HL-60 (cell line): ENCODE measurements at regions not wholly inside any gene's neighbourhood (a gene's known extent, or its start where the extent isn't known, plus 50 kb on each side); places are given as distances from the start of the nearest gene placed in this dataset.

Experiments used
- DNase-seq, 2 experiments: peaks; one replicate each; pipeline ENCODE4 v3.0.0-alpha.2; 2010 to 2020; ENCODE audit warnings: low read depth in 1 of 2, low spot score in 1 of 2
- H3K27ac ChIP-seq: fragments of 250-450 bp; sonication (Bioruptor Pico); replicated peaks from 2 replicates; pipeline ENCODE4 v1.5.1; 2020; ENCODE audit warnings: mild to moderate bottlenecking, moderate library complexity
- H3K27me3 ChIP-seq: fragments of 250-450 bp; sonication (Bioruptor Pico); 2 replicates; pipeline ENCODE4 v1.5.1; 2021; ENCODE audit warnings: mild to moderate bottlenecking, moderate library complexity; ENCODE audit not compliant: insufficient read depth, poor library complexity, severe bottlenecking
- H3K4me3 ChIP-seq: replicated peaks from 2 replicates; pipeline ENCODE4 v1.5.1; 2011; ENCODE audit warnings: mild to moderate bottlenecking, control low read depth, low read length; ENCODE audit not compliant: insufficient read depth
- GABPA ChIP-seq: IDR thresholded peaks from 2 replicates; pipeline ENCODE4 v1.6.1; 2012; ENCODE audit warnings: low read depth
- POLR2AphosphoS5 ChIP-seq: IDR thresholded peaks from 2 replicates; pipeline ENCODE4 v1.6.1; 2012; ENCODE audit warnings: low read depth
- SPI1 ChIP-seq: IDR thresholded peaks from 2 replicates; pipeline ENCODE4 v1.6.1; 2012; ENCODE audit warnings: low read depth, mild to moderate bottlenecking, borderline replicate concordance
- TF ChIP-seq, protein P1 (sequence below): IDR thresholded peaks from one replicate; pipeline ENCODE4 v1.5.1; 2011; ENCODE audit warnings: low read length, control low read depth, inconsistent platforms; ENCODE audit not compliant: insufficient read depth
- TF ChIP-seq, protein P2 (sequence below): IDR thresholded peaks from 2 replicates; pipeline ENCODE4 v1.6.1; 2012; ENCODE audit warnings: low read depth; ENCODE audit not compliant: insufficient replicate concordance

DNA sequence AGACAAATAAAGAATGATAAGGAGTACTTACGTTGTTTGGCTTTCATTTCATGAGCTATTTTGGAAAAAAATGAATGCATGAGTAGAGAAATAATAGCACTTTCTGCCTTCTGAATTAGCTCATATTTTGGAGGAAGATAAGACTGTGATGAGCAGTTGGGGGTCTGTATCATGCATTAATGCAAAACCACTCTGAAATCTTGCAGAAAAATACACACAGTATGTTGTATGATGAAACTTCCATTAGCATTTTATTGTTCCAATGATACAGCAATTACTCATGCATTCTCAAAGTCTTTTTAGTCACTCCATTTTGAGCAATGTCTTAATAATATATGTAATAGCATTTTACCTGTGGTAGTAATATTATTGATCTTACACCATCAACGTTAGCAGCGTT lies 571.0 kb downstream of the CDH8 start:
- Histone ChIP-seq H3K27ac (no peak overlapping the region), H3K27me3 (no peaks in the 10 kb centered on the region), H3K4me3 (no peak overlapping the region)
- TF ChIP-seq SPI1 (no peak), GABPA (no peak), POLR2AphosphoS5 (no peak)
- TF ChIP-seq, protein P1, sequence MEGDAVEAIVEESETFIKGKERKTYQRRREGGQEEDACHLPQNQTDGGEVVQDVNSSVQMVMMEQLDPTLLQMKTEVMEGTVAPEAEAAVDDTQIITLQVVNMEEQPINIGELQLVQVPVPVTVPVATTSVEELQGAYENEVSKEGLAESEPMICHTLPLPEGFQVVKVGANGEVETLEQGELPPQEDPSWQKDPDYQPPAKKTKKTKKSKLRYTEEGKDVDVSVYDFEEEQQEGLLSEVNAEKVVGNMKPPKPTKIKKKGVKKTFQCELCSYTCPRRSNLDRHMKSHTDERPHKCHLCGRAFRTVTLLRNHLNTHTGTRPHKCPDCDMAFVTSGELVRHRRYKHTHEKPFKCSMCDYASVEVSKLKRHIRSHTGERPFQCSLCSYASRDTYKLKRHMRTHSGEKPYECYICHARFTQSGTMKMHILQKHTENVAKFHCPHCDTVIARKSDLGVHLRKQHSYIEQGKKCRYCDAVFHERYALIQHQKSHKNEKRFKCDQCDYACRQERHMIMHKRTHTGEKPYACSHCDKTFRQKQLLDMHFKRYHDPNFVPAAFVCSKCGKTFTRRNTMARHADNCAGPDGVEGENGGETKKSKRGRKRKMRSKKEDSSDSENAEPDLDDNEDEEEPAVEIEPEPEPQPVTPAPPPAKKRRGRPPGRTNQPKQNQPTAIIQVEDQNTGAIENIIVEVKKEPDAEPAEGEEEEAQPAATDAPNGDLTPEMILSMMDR: no peak
- TF ChIP-seq, protein P2, sequence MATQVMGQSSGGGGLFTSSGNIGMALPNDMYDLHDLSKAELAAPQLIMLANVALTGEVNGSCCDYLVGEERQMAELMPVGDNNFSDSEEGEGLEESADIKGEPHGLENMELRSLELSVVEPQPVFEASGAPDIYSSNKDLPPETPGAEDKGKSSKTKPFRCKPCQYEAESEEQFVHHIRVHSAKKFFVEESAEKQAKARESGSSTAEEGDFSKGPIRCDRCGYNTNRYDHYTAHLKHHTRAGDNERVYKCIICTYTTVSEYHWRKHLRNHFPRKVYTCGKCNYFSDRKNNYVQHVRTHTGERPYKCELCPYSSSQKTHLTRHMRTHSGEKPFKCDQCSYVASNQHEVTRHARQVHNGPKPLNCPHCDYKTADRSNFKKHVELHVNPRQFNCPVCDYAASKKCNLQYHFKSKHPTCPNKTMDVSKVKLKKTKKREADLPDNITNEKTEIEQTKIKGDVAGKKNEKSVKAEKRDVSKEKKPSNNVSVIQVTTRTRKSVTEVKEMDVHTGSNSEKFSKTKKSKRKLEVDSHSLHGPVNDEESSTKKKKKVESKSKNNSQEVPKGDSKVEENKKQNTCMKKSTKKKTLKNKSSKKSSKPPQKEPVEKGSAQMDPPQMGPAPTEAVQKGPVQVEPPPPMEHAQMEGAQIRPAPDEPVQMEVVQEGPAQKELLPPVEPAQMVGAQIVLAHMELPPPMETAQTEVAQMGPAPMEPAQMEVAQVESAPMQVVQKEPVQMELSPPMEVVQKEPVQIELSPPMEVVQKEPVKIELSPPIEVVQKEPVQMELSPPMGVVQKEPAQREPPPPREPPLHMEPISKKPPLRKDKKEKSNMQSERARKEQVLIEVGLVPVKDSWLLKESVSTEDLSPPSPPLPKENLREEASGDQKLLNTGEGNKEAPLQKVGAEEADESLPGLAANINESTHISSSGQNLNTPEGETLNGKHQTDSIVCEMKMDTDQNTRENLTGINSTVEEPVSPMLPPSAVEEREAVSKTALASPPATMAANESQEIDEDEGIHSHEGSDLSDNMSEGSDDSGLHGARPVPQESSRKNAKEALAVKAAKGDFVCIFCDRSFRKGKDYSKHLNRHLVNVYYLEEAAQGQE: no peak
- no peak for DNase-seq

DNA sequence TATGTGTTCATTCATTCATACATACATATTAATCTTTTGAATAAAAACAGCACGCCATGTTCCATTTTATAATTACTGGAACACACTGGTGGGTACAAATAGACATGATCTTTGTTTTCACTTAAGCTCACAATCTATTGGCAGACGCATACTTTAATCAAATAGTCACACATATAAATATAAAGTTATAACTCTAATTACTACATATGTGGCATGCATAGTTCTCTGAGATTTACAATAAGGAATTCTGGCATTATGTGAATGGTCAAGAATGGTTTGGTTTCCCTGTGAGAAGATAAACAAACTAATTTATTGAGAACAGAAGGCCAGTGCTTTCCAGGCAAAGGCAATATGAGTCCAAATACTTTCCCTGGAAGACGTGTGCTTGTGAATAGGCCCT lies 576.2 kb downstream of the CDH8 start:
- TF ChIP-seq, protein P1: no peak
- TF ChIP-seq, protein P2: no peak
- TF ChIP-seq SPI1: no peak
- TF ChIP-seq GABPA: no peak
- TF ChIP-seq POLR2AphosphoS5: no peak
- Histone ChIP-seq H3K27ac (no peak overlapping the region), H3K4me3 (no peak overlapping the region), H3K27me3 (no peaks in the 10 kb centered on the region)
- DNase-seq: no peak

DNA sequence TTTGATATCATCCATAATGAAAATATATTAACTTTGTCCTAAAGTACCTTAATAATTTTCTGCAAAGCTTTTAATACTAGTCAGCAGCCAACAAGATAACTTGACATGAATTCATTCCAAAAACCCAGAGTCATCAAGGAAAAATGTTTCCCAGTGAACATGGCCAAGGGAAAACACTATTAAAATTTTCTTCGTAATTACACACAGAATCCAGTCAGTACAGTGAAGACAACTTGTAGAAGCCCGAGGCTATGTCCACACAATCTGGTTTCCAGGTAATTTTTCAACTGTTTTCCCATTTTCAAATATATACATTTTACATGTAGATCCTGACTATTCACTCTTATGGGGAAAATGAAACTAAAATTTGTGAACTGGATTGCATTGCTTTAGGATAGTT lies 600.9 kb downstream of the CDH8 start:
- H3K27ac ChIP-seq: no peak overlapping the region
- no peak for DNase-seq
- no peak overlapping the region for H3K4me3 ChIP-seq
- H3K27me3 ChIP-seq: no peaks in the 10 kb centered on the region
- no peak for TF ChIP-seq SPI1
- no peak for TF ChIP-seq POLR2AphosphoS5
- TF ChIP-seq GABPA: no peak
- TF ChIP-seq, protein P1: no peak
- TF ChIP-seq, protein P2: no peak
